ENCODE measurements at regions not wholly inside any gene's neighbourhood (a gene's known extent, or its start where the extent isn't known, plus 50 kb on each side); places are given as distances from the start of the nearest gene placed in this dataset.

- TF ChIP-seq, protein P1, sequence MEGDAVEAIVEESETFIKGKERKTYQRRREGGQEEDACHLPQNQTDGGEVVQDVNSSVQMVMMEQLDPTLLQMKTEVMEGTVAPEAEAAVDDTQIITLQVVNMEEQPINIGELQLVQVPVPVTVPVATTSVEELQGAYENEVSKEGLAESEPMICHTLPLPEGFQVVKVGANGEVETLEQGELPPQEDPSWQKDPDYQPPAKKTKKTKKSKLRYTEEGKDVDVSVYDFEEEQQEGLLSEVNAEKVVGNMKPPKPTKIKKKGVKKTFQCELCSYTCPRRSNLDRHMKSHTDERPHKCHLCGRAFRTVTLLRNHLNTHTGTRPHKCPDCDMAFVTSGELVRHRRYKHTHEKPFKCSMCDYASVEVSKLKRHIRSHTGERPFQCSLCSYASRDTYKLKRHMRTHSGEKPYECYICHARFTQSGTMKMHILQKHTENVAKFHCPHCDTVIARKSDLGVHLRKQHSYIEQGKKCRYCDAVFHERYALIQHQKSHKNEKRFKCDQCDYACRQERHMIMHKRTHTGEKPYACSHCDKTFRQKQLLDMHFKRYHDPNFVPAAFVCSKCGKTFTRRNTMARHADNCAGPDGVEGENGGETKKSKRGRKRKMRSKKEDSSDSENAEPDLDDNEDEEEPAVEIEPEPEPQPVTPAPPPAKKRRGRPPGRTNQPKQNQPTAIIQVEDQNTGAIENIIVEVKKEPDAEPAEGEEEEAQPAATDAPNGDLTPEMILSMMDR (IDR thresholded peaks at IDR 0.05; ENCODE audit: poor library complexity, severe bottlenecking) = no peak
- TF ChIP-seq MXI1 (conservative IDR thresholded peaks at IDR 0.05; ENCODE audit: poor library complexity, severe bottlenecking) (no peak), SMC3 (conservative IDR thresholded peaks at IDR 0.05; ENCODE audit: poor library complexity) (no peak)
Observed at GRCh38 chr7:155962968-155963300, 150.7 kb upstream of the SHH start.

All from neural cell (in vitro differentiated cells).